NCI-H1694 (cell line): ENCODE measurements at regions not wholly inside any gene's neighbourhood (a gene's known extent, or its start where the extent isn't known, plus 50 kb on each side); places are given as distances from the start of the nearest gene placed in this dataset.

Experiments
- DNase-seq: peaks from one replicate; lab custom pipeline; 2025; lab: John Stamatoyannopoulos, UW

DNA sequence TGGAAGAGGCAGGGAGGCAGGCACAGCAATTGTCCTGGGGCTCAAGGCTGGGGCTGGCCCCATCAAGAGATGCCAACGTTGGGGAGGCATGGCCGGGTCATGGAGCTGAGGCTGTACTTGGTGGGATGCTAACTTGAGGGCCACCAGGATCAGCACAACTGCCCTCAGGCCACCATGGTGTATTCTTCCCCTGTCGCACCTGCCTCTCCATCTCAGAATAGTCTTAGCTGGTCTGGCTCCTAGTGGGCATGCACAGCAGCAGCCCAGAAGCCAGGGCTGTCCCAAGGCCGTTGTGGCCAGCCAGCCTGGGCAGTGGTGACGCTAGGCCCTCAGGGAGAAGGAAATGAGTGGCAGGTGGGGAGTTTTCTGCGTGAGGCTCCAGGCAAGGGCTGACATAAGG is 91.3 kb downstream of the DHCR7 start:
- DNase-seq, result no peak

- DNase-seq, result no peak
Measured at GRCh38 chr11:71356280-71356876, 91.8 kb downstream of the DHCR7 start.

DNA sequence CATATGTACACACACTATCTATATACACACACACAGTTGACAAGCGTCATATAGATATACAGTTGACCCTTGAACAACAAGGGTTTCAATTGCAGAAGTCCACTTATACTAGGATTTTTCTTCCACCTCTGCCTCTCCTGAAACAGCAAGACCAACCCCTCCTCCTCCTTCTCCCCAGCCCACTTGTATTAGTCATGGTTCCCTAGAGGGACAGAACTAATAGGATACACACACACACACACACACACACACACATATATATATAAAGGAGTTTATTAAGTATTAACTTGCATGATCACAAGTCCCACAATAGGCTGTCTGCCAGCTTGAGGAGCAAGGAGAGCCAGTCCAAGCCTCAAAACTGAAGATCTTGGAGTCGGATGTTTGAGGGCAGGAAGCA is 92.9 kb downstream of the DHCR7 start:
- no peak for DNase-seq

- no peak for DNase-seq
Measured at GRCh38 chr11:71354394-71355105, 93.6 kb downstream of the DHCR7 start.

DNA sequence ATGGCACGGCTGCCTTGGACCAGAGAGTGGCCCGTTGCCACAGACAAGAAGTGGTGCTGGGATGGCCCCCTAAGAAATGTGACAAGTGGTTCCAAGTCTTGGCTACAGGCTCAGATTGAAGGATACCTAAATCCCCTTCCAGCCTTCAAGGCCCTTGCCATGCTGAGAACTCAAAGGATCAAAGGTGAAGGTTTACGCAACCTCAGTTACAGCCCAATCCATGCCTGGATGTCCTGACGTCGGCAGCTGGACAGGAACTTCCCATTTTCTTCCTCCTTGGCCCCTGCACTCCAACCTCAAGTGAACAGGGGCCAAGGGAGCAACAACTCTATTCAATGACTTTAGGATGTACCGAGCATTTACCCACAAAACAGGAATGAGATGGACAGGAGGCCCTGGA is 95.4 kb downstream of the DHCR7 start:
- DNase-seq, result no peak

DNA sequence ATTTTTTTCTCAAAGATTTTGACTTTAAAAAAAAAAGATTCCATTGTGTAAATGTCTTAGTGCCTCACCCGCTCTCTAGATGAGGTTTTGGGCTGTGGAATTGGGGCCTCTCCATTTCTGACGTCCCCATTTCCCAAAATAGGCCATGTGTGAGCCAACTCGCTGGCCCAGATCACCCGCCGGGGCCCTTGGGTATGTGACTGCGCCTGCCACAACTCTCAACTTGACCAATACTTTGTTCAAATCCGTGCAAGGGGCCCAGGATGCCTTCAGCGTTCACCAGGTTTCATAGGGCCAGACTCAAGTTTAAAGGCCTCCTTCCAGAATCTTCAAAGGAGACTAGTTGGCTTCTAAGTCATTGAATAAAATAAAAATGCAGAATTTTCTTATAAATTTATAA is 96.0 kb downstream of the DHCR7 start:
- no peak for DNase-seq

DNA sequence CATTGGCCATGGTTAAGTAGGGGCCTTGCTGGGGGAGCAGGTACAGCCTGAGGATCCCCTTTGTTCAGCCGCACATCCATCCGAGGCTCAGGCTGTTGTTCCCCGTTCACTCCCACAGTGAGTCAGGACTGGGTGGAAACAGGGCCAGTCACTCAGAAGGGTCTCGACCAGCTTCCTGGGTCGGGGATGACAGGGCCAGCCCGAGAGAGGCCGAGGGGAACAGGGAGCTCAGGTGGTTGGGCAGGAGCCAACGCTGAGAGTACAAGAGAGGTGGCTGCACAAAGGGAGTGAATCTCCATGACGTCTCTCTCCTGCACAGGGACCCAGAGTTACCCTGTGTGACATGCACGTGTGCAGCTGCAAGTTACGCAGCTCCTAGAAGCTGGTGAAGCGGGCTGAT is 97.2 kb upstream of the SHANK2 start:
- no peak for DNase-seq

- no peak for DNase-seq
Measured at GRCh38 chr11:71343828-71344400, 91.5 kb upstream of the SHANK2 start.

- no peak for DNase-seq
Measured at GRCh38 chr11:71342951-71343827, 90.8 kb upstream of the SHANK2 start.

GRCh38 chr11:71342116-71342515 is 89.7 kb upstream of the SHANK2 start:
- no peak for DNase-seq

- no peak for DNase-seq
Measured at GRCh38 chr11:71341596-71341995, 89.2 kb upstream of the SHANK2 start.

GRCh38 chr11:71341173-71341572 is 88.8 kb upstream of the SHANK2 start:
- no peak for DNase-seq

DNA sequence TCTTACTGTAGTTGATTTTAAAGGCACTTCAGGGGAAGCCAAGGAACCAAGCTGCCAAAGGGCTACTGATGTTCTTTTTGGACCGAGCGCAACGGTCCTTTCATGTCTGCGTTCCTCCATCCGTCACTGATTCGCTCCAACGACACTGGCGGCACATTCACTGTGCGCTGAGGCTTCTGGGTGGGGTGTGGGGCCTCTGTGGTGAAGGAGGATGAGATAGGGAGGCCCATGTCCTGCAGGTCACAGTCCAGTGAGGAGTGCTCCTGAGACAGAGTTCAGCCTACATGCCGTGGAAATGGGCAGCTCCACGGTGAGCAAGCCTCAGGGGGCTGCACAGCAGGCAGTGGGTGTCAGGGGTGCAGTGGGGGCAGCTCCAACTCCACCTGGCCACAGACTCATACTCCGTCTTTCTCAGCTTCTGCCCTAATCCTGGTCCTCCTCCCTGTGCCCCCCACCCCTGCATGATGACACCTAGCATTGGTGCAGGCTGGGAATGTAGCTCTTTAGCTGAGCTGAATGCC is 87.8 kb upstream of the SHANK2 start:
- DNase-seq, result no peak

GRCh38 chr11:71339396-71339881 is 87.1 kb upstream of the SHANK2 start:
- DNase-seq, result no peak

- DNase-seq, result no peak
Measured at GRCh38 chr11:71338801-71339395, 86.5 kb upstream of the SHANK2 start.

DNA sequence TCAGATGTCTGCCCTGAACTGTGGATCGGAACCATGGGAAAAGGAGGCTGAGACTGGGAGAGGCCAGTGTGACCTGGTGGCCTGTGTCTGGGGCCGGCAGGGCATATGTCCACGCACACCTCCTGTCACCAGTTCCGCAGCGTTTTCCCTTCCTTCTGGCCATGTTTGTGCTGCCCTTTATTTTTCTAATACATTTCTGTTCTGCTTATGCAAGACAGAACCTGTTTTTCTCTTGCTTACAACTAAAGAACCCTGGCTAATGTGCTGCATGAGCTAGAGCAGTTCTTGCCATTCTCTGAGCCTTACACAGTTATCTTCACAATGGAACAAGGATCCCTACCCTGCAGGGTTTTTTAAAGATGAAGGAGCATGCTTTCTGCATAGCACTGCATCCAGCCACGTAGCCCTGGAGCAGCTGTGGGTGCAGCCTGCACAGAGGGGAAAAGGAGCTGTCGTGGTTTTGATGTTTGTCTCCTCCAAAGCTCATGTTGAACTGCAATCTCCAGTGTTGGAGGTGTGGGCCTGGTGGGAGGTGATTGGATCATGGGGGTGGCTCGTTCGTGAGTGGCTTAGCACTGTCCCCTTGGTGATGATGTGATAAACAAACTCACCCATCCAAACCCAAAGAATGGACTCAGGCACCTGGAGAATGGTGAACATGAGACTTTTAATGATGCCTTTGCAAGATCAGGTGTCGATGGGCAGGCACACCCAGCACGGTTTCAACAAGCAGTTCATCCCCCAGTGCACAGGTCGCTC is 84.8 kb upstream of the SHANK2 start:
- DNase-seq, result no peak

DNA sequence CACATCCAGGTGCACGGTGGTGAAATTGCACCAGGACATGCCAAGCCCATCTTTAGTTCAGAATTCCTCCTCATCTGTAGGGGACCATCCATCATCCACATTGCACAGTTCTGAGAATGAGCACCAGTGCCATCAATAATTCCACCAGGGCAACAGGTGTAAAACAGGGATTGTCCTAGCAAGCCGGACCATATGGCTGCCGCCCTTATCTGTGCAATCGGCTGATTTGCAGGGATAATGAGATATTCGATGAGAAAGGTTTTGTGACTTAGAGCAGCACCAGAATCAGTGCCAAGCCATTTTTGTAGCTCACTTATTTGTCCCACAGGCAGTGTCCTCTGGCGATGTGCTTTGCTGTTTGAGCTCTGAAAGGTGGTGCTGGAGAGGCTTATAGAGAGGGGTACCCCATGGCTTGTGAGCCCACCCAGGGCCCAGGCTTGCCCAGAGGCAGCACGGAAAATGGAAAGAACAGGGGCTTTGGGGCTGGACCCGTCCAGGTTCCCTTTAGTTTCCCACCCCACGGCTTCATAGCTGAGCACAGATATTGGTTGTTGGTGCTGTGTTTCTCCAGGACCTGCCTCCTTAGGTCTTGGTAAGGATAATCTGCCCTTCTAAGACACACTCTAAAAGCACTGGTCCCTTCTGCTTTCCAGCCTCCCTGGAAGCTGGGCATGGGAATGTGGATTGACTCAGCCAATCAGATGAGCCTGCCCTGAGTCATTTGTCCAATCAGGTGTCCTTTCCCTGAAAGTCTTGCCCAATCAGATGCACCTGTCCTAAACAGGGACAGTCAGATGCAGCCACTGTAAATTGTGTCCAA is 84.0 kb upstream of the SHANK2 start:
- DNase-seq, result no peak

GRCh38 chr11:71335371-71335770 is 83.0 kb upstream of the SHANK2 start:
- no peak for DNase-seq

GRCh38 chr11:71334191-71334590 is 81.8 kb upstream of the SHANK2 start:
- DNase-seq, result no peak

GRCh38 chr11:71333473-71333872 is 81.1 kb upstream of the SHANK2 start:
- DNase-seq, result no peak
